ENCODE measurements at regions not wholly inside any gene's neighbourhood (a gene's known extent, or its start where the extent isn't known, plus 50 kb on each side); places are given as distances from the start of the nearest gene placed in this dataset.

GRCh38 chr5:124102486-124102885 lies 590.5 kb downstream of the CSNK1G3 start:
- no peak overlapping the region for H3K27ac ChIP-seq
- TF ChIP-seq POLR2A (IDR thresholded peaks at IDR 0.05), result no peak
- no peak for TF ChIP-seq CTCF (IDR thresholded peaks at IDR 0.05 in 4 of 5, conservative IDR thresholded peaks at IDR 0.05 in 1 of 5)

GRCh38 chr5:124093658-124094057 lies 581.7 kb downstream of the CSNK1G3 start:
- DNase-seq, result no peak
- Histone ChIP-seq H3K27me3 (no peaks in the 10 kb centered on the region), H3K36me3 (no peaks in the 10 kb centered on the region), H3K4me3 (no peak overlapping the region), H3K9me3 (no peaks in the 10 kb centered on the region), H3K27ac (no peak overlapping the region), H3K4me1 (no peaks in the 10 kb centered on the region)
- in situ Hi-C loops (cut with MboI; ENCODE audit: low sequenced_read_pairs in 4 of 4), result no loop called here
- intact Hi-C loops (cut with DNase I; ENCODE audit: low total_unique reads), result no loop called here
- ATAC-seq, result no peak
- no peak for TF ChIP-seq POLR2A (IDR thresholded peaks at IDR 0.05)
- no peak for TF ChIP-seq CTCF (IDR thresholded peaks at IDR 0.05 in 4 of 5, conservative IDR thresholded peaks at IDR 0.05 in 1 of 5)

More at GRCh38 chr5:124102486-124102885, 590.5 kb downstream of the CSNK1G3 start:
- H3K9me3 ChIP-seq, result no peaks in the 10 kb centered on the region
- intact Hi-C loops (cut with DNase I; ENCODE audit: low total_unique reads), result no loop called here
- H3K4me3 ChIP-seq, result no peak overlapping the region
- no peaks in the 10 kb centered on the region for H3K27me3 ChIP-seq
- no peaks in the 10 kb centered on the region for H3K36me3 ChIP-seq
- H3K4me1 ChIP-seq, result peaks cover 0 to 7% of the 10 kb centered on the region in 2 donors
- in situ Hi-C loops (cut with MboI; ENCODE audit: low sequenced_read_pairs in 4 of 4), result no loop called here
- ATAC-seq, result no peak
- DNase-seq, result no peak

- Histone ChIP-seq H3K4me1 (no peaks in the 10 kb centered on the region), H3K4me3 (no peak overlapping the region), H3K27me3 (no peaks in the 10 kb centered on the region), H3K9me3 (no peaks in the 10 kb centered on the region), H3K36me3 (no peaks in the 10 kb centered on the region), H3K27ac (no peak overlapping the region)
- intact Hi-C loops (cut with DNase I; ENCODE audit: low total_unique reads) (no loop called here), in situ Hi-C loops (cut with MboI; ENCODE audit: low sequenced_read_pairs in 4 of 4) (no loop called here)
- no peak for ATAC-seq
- no peak for DNase-seq
- TF ChIP-seq CTCF (IDR thresholded peaks at IDR 0.05 in 4 of 5, conservative IDR thresholded peaks at IDR 0.05 in 1 of 5) (no peak), POLR2A (IDR thresholded peaks at IDR 0.05) (no peak)
These were observed 578.1 kb downstream of the CSNK1G3 start for GRCh38 chr5:124090115-124090514.

- intact Hi-C loops (cut with DNase I; ENCODE audit: low total_unique reads) (no loop called here), in situ Hi-C loops (cut with MboI; ENCODE audit: low sequenced_read_pairs in 4 of 4) (no loop called here)
- Histone ChIP-seq H3K27me3 (no peaks in the 10 kb centered on the region), H3K4me3 (no peak overlapping the region), H3K36me3 (no peaks in the 10 kb centered on the region), H3K9me3 (no peaks in the 10 kb centered on the region), H3K27ac (no peak overlapping the region), H3K4me1 (no peaks in the 10 kb centered on the region)
- ATAC-seq (no peak), DNase-seq (no peak)
- no peak for TF ChIP-seq POLR2A (IDR thresholded peaks at IDR 0.05)
- TF ChIP-seq CTCF (IDR thresholded peaks at IDR 0.05 in 4 of 5, conservative IDR thresholded peaks at IDR 0.05 in 1 of 5), result no peak
These were observed 577.6 kb downstream of the CSNK1G3 start for GRCh38 chr5:124089578-124089977.

- no peaks in the 10 kb centered on the region for H3K36me3 ChIP-seq
- no peaks in the 10 kb centered on the region for H3K4me1 ChIP-seq
- DNase-seq, result no peak
- no peaks in the 10 kb centered on the region for H3K27me3 ChIP-seq
- intact Hi-C loops (cut with DNase I; ENCODE audit: low total_unique reads), result no loop called here
- H3K9me3 ChIP-seq, result no peaks in the 10 kb centered on the region
- H3K4me3 ChIP-seq, result no peak overlapping the region
- TF ChIP-seq POLR2A (IDR thresholded peaks at IDR 0.05), result no peak
- TF ChIP-seq CTCF (IDR thresholded peaks at IDR 0.05 in 4 of 5, conservative IDR thresholded peaks at IDR 0.05 in 1 of 5), result no peak
- in situ Hi-C loops (cut with MboI; ENCODE audit: low sequenced_read_pairs in 4 of 4), result no loop called here
- no peak overlapping the region for H3K27ac ChIP-seq
- ATAC-seq, result no peak
These were observed 576.5 kb downstream of the CSNK1G3 start for GRCh38 chr5:124088289-124089032.

All from gastrocnemius medialis (tissue), 4 donors.